ENCODE measurements at regions not wholly inside any gene's neighbourhood (a gene's known extent, or its start where the extent isn't known, plus 50 kb on each side); places are given as distances from the start of the nearest gene placed in this dataset.

- no peak for TF ChIP-seq EZH2 (IDR thresholded peaks at IDR 0.05; ENCODE audit: borderline replicate concordance)
- no peak for TF ChIP-seq CTCF (IDR thresholded peaks at IDR 0.05; ENCODE audit: poor library complexity)
- no peak for TF ChIP-seq EZH2phosphoT487 (IDR thresholded peaks at IDR 0.05; ENCODE audit: low read depth, severe bottlenecking, unreplicated experiment)
These were observed 367.7 kb upstream of the NETO1 start for GRCh38 chr18:73235491-73235890.

Measured in hepatocyte (in vitro differentiated cells).